UCSD-AML1 (cell line): ENCODE measurements at regions not wholly inside any gene's neighbourhood (a gene's known extent, or its start where the extent isn't known, plus 50 kb on each side); places are given as distances from the start of the nearest gene placed in this dataset.
"Not testable (repeated sequence)": the region's sequence is repeated elsewhere in the genome, so short reads cannot be mapped to it uniquely, and the experiment has no call there.

Source experiments
- DNase-seq: peaks from one replicate; lab custom pipeline; 2025; ENCODE audit not compliant: unreplicated experiment; lab: John Stamatoyannopoulos, UW

- DNase-seq: no peak
Measured at GRCh38 chr20:52446421-52447224, 255.0 kb upstream of the ZFP64 start.

DNA sequence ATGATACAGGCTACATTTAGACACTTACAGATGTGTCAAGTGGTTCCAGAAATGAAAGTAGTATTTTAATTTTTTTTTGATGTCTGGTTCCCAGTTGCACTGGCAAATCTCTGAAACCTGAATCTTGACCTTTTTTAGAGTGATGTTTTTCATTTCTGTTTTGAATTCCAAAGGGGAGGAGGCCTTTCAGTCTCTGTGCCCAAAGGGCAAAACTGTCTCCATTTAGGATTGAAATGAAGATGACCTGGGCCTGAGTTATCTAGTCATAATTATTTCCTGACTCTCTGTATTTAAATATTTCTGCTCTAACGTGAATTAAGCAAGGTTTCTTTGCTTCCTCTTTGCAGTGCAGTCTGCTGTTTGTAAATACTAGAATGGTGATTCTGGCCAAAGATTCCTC is 252.9 kb upstream of the ZFP64 start:
- DNase-seq: no peak

GRCh38 chr20:52443874-52444273 is 252.3 kb upstream of the ZFP64 start:
- no peak for DNase-seq

DNA sequence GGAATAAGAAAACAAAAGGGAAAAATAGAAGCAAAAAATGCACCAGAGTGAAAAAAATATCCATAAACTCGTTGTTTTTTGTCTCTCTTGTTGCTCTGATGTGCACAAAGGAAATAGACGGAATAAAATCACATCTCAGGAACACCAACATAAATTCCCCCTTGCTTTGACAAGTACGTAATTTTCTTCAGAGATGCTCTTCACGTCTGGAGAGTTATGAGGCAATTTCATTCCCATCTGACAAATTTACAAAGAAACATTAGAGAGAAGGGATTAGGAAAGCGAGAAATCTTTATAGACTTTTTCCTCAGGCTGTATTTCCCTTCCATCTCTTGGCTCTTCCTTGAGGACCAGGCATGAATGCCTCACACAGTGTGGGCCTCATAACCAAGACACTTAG is 250.1 kb upstream of the ZFP64 start:
- DNase-seq: no peak

GRCh38 chr20:52439375-52439774 is 247.8 kb upstream of the ZFP64 start:
- no peak for DNase-seq

- DNase-seq: no peak
Measured at GRCh38 chr20:52438326-52438963, 246.9 kb upstream of the ZFP64 start.

DNA sequence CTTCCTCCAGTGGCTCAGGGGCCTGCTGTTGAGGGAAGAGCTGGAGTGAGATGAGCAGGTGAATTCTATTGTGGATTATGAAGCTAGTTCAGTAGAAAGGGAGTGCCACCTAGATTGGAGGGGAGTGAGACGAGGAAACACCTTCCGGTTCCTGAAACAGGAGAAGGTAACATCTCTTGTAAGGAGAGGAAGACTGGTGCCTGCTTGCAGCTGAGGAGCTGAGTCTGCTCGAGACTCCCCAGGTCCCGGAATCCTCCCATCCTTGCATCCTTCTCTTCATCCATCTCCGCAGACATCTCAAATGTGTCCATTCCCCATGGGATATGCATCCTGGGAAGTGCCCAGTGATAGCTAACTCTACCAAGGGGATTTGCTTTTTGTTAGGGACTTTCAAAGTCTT is 242.9 kb upstream of the ZFP64 start:
- DNase-seq: no peak

DNA sequence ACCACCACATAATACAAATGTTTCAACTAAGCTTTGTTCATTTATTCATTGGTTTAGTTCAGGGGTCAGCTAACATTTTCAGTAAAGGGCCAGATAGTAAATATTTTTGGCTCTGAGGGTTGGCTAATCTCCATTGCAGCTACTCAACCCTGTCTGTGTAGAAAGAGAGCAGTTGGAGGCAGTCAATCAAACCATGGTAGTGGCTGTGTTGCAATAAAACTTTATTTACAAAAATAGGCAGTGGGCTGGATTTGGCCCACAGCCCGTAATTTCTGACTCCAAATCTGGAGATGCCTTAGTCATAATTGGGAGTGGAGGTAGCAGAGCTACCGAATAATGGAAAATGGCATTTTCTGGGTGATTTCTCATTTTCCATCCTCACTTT is 242.5 kb upstream of the ZFP64 start:
- DNase-seq: no peak

- no peak for DNase-seq
Measured at GRCh38 chr20:52433326-52434040, 241.9 kb upstream of the ZFP64 start.

DNA sequence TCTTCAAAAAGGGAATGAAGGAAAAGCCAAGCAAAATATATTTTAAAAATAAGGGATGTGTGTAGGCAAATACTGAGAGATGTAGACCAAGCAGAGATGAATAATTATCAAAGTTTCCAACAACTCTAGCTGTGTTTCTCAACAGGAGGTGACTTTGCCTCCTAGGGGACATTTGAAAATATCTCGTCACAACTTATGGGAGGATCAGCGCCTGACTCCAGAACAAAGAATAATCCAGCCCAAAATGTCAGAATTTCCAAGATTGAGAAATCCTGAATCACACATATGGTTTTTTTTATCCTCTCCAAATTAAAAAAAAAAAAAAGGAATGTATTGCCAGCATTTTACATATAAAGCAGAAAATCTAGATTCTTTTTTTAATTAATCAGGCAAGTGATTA is 241.2 kb upstream of the ZFP64 start:
- DNase-seq: no peak

DNA sequence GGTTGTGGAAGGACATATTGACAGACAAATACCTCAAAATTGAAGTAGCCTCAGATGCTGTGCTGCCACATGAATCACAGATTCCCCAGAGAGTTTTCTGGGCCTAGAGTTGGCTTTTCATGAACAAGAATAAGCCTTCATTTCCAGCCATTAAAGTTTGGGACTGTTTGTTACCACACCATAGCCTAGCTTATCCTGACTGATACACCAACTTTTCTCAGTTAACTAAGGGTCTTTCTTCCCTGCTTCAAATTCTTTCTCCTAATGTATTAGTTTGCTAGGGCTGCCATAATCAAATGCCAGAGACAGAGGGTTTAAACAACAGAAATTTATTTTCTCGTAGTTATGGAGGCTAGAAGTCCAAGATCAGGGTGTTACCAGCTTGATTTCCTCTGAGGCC is 237.4 kb upstream of the ZFP64 start:
- no peak for DNase-seq

- no peak for DNase-seq
Measured at GRCh38 chr20:52427960-52428359, 236.4 kb upstream of the ZFP64 start.

- DNase-seq: no peak
Measured at GRCh38 chr20:52426856-52427255, 235.3 kb upstream of the ZFP64 start.

DNA sequence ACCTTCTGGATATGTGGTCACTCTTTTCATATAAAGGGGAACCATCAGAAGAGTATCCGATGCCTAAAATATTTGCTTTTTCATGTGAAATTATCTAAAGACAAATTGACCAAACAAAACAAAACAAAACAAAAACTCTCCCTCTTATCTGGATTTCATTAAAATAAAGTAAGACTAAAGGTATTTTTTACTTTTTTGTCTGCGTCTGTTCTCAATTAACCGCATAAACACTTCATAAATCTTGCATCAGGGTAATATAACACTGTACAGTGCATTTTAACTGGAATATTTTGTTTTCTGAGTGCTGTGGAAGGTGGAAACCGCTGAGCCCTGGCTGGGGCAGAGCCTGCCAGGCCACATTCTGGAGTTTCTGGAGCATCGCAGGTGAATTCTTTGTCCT is 234.1 kb upstream of the ZFP64 start:
- no peak for DNase-seq

GRCh38 chr20:52425253-52425652 is 233.7 kb upstream of the ZFP64 start:
- no peak for DNase-seq

GRCh38 chr20:52424357-52424942 is 232.9 kb upstream of the ZFP64 start:
- DNase-seq: not testable (repeated sequence)

DNA sequence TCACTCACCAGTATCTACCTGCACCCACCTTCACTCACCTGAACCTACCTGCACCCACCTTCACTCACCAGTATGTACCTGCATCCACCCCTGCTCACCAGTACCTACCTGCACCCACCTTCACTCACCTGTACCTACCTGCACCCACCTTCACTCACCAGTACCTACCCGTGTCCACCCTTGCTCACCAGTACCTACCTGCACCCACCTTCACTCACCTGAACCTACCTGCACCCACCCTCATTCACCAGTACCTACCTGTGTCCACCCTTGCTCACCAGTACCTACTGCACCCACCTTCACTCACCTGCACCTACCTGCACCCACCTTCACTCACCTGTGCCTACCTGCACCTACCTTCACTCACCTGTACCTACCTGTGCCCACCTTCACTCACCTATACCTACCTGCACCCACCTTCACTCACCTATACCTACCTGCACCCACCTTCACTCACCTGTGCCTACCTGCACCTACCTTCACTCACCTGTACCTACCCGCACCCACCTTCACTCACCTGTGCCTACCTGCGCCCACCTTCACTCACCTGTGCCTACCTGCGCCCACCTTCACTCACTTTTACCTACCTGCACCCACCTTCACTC is 232.1 kb upstream of the ZFP64 start:
- not testable (repeated sequence) for DNase-seq

- DNase-seq: no peak
Measured at GRCh38 chr20:52422574-52423336, 231.2 kb upstream of the ZFP64 start.

DNA sequence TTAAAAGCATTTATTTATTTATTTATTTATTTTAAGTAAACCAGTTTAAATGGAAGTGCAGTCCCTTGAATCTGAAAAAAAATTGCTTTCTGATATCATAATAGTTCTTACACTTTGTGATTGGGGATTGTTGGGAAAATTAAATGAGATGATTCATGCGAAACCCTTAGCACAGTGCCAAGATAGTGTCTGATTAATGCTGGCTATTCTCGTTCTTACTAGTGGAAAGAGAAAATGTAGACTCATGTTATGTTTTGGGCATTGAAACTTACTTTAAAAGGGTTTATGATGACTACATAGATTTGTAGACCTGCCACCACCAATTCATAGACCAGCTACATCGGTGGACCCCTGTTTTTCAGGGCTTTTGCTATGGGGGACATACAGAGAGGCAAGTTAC is 229.2 kb upstream of the ZFP64 start:
- no peak for DNase-seq

DNA sequence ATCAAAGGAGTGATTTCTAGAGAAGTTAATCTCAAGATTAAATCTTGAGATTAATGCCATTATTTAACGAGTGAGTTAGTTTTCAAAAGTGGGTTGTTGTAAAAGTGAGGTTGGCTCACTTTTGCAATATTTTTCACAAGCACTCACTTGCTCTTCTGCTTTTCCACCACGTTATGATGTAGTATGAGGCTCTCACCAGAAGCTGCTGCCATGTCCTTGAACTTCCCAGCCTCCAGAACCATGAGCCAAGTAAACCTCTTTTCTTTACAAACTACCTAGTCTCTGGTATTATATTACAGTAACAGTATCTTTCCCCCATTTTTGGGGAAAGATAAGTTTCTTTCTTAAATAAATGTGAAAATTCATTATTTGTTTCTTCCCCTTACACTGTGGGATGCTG is 227.6 kb upstream of the ZFP64 start:
- DNase-seq: no peak

DNA sequence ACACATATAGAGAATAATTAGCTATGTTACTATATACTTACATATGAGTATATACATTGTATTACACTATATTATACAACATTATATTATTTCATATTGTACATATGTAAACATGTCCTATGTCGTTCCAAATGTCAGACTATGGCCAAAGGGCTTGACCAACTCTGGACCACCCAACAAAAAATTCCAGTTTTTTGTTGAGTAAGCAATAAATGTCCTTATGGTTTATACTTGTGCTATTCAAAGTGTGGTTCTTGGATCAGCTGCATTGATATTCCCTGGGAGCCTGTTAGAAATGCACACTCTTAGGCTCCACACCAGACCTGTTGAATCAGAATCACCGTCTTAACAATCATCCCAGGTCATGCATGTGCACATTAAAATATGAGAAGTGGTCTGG is 225.4 kb upstream of the ZFP64 start:
- DNase-seq: no peak
